ENCODE measurements at regions not wholly inside any gene's neighbourhood (a gene's known extent, or its start where the extent isn't known, plus 50 kb on each side); places are given as distances from the start of the nearest gene placed in this dataset.
"Not testable (repeated sequence)": the region's sequence is repeated elsewhere in the genome, so short reads cannot be mapped to it uniquely, and the experiment has no call there.

DNA sequence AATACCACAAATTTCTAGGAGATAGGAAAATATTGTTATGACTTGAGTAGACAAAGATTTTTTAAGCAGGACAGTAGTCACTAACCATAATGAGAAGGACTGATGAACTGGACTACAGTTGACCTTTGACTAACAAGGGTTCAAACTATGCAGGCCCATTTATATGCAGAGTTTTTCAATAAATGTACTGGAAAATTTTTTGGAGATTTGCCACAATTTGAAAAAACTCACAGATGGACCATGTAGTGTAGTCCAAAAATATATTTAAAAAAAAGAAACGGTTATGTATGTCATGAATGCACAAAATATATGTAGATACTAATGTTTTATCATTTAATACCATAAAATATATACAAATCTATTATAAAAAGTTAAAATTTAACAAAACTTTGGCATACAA lies 151.8 kb downstream of the LRRN1 start (continued):
- TF ChIP-seq, protein P1, sequence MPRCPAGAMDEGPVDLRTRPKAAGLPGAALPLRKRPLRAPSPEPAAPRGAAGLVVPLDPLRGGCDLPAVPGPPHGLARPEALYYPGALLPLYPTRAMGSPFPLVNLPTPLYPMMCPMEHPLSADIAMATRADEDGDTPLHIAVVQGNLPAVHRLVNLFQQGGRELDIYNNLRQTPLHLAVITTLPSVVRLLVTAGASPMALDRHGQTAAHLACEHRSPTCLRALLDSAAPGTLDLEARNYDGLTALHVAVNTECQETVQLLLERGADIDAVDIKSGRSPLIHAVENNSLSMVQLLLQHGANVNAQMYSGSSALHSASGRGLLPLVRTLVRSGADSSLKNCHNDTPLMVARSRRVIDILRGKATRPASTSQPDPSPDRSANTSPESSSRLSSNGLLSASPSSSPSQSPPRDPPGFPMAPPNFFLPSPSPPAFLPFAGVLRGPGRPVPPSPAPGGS (IDR thresholded peaks at IDR 0.05), result no peak
- no peak for TF ChIP-seq NR3C1 (IDR thresholded peaks at IDR 0.05)
- TF ChIP-seq HOXA7 (CRISPR knock-in tag; IDR thresholded peaks at IDR 0.05), result no peak
- TF ChIP-seq, protein P2, sequence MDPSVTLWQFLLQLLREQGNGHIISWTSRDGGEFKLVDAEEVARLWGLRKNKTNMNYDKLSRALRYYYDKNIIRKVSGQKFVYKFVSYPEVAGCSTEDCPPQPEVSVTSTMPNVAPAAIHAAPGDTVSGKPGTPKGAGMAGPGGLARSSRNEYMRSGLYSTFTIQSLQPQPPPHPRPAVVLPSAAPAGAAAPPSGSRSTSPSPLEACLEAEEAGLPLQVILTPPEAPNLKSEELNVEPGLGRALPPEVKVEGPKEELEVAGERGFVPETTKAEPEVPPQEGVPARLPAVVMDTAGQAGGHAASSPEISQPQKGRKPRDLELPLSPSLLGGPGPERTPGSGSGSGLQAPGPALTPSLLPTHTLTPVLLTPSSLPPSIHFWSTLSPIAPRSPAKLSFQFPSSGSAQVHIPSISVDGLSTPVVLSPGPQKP (IDR thresholded peaks at IDR 0.05; ENCODE audit: low read depth, low read length), result no peak
- no peak for TF ChIP-seq JUN (IDR thresholded peaks at IDR 0.05)
- no peak for TF ChIP-seq NPAS2 (CRISPR knock-in tag; IDR thresholded peaks at IDR 0.05; ENCODE audit: borderline replicate concordance)

DNA sequence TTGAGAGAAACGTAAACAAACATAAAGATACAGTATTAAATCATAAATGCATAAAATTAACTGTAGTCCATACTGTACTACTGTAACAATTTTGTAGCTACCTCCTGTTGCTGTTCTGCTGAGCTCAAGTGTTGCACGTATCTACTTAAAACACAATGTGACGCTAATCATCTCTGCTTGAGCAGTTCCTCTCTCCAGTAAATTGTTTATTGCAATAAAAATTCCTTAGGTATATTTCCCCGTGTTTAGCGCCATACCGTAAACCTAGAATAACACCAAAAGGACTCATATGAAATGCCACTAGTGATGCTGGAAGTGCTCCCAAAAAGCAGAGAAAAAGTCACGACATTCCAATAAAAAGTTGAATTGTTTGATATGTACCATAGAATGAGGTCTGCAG lies 152.3 kb downstream of the LRRN1 start:
- H3K27ac ChIP-seq, result no peak overlapping the region
- ATAC-seq, result no peak
- no peaks in the 10 kb centered on the region for H3K9me3 ChIP-seq
- no peak for DNase-seq (ENCODE audit: low read depth in 1 of 2, low spot score in 1 of 2)
- no peaks in the 10 kb centered on the region for H3K4me1 ChIP-seq
- no peak for TF ChIP-seq KDM1A (IDR thresholded peaks at IDR 0.05; ENCODE audit: low read depth)
- 42% methylated on average over 7 of the region's 7 CpGs for WGBS (ENCODE audit: missing lambda C conversion rate)
- no peak overlapping the region for H3K4me3 ChIP-seq
- ChIA-PET CTCF (interaction anchor here (1.1 kb wide), 1 partner anchor 11 kb away, joined by 4 read pairs; no protein-coding TSS in a partner anchor), POLR2A (no interaction called here)
- no peak for FAIRE-seq
- no peak overlapping the region for H3K4me2 ChIP-seq

DNA sequence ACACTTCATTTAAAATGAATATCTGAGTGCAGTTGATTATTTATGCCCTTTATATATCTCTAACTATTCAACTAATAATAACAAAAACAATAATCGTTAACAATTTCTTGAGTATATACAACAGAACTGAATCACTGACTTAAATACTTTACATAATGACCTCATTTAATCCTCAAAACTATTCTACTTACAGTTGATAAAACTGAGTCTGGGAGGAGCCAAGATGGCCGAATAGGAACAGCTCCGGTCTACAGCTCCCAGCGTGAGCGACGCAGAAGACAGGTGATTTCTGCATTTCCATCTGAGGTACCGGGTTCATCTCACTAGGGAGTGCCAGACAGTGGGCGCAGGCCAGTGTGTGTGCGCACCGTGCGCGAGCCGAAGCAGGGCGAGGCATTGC lies 163.6 kb downstream of the LRRN1 start:
- FAIRE-seq, ATAC-seq, CTCF ChIA-PET: not testable (repeated sequence)

DNA sequence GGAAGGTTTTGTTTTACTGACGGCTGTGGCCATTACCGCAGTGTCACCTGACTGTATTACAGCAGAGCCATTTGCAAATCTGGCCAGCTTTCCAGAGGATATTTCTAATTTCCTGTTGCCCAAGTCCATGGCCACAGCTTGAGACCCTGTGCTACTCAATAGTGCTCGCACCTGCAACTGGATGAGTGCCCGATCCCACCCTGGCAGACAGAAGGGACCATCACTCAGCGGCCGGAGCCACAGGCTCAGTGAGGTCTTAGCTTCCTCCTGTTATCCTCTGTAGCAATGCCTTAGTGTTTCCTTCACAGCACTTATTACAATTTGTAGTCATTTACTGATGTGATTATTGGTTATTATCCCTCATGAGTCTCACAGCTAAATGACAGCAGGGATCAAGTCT lies 184.8 kb downstream of the LRRN1 start:
- TF ChIP-seq SMC3 (IDR thresholded peaks at IDR 0.05) (no peak), ZC3H11A (IDR thresholded peaks at IDR 0.05) (no peak), CHD2 (IDR thresholded peaks at IDR 0.05; ENCODE audit: low read length, partially characterized antibody) (no peak), CHD4 (IDR thresholded peaks at IDR 0.05; ENCODE audit: borderline replicate concordance) (no peak), HOXB5 (CRISPR knock-in tag; IDR thresholded peaks at IDR 0.05) (no peak), FOXS1 (CRISPR knock-in tag; IDR thresholded peaks at IDR 0.05) (no peak), POLR2AphosphoS2 (conservative IDR thresholded peaks at IDR 0.05; ENCODE audit: low read length) (no peak), EHMT2 (IDR thresholded peaks at IDR 0.05; ENCODE audit: low read depth) (no peak), SREBF2 (IDR thresholded peaks at IDR 0.05) (no peak), HEYL (CRISPR knock-in tag; IDR thresholded peaks at IDR 0.05) (no peak), CTCF (IDR thresholded peaks at IDR 0.05) (no peak), TP53 (CRISPR knock-in tag; IDR thresholded peaks at IDR 0.05) (no peak)
- TF ChIP-seq, protein P1 (IDR thresholded peaks at IDR 0.05), result no peak
- TF ChIP-seq, protein P3, sequence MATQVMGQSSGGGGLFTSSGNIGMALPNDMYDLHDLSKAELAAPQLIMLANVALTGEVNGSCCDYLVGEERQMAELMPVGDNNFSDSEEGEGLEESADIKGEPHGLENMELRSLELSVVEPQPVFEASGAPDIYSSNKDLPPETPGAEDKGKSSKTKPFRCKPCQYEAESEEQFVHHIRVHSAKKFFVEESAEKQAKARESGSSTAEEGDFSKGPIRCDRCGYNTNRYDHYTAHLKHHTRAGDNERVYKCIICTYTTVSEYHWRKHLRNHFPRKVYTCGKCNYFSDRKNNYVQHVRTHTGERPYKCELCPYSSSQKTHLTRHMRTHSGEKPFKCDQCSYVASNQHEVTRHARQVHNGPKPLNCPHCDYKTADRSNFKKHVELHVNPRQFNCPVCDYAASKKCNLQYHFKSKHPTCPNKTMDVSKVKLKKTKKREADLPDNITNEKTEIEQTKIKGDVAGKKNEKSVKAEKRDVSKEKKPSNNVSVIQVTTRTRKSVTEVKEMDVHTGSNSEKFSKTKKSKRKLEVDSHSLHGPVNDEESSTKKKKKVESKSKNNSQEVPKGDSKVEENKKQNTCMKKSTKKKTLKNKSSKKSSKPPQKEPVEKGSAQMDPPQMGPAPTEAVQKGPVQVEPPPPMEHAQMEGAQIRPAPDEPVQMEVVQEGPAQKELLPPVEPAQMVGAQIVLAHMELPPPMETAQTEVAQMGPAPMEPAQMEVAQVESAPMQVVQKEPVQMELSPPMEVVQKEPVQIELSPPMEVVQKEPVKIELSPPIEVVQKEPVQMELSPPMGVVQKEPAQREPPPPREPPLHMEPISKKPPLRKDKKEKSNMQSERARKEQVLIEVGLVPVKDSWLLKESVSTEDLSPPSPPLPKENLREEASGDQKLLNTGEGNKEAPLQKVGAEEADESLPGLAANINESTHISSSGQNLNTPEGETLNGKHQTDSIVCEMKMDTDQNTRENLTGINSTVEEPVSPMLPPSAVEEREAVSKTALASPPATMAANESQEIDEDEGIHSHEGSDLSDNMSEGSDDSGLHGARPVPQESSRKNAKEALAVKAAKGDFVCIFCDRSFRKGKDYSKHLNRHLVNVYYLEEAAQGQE (IDR thresholded peaks at IDR 0.05), result no peak
- FAIRE-seq (no peak), ATAC-seq (no peak), DNase-seq (ENCODE audit: low read depth in 1 of 2, low spot score in 1 of 2) (no peak)
- ChIA-PET POLR2A (no interaction called here), CTCF (no interaction called here)
- Histone ChIP-seq H3K9me3 (no peaks in the 10 kb centered on the region), H3K4me2 (no peak overlapping the region), H3K4me3 (no peak overlapping the region), H3K27ac (no peak overlapping the region), H3K4me1 (no peaks in the 10 kb centered on the region)
- 47% methylated on average over 6 of the region's 6 CpGs for WGBS (ENCODE audit: missing lambda C conversion rate)

More for the DNA sequence above, 163.6 kb downstream of the LRRN1 start:
- H3K4me3 ChIP-seq; H3K27ac ChIP-seq; H3K4me1 ChIP-seq; H3K9me3 ChIP-seq; POLR2A ChIA-PET; DNase-seq (ENCODE audit: low read depth in 1 of 2, low spot score in 1 of 2); H3K4me2 ChIP-seq: not testable (repeated sequence)
- 20% methylated on average over 6 of the region's 14 CpGs for WGBS (ENCODE audit: missing lambda C conversion rate)

Data from A549 (cell line).